Sigmoid colon (tissue), 6 donors: ENCODE measurements at regions not wholly inside any gene's neighbourhood (a gene's known extent, or its start where the extent isn't known, plus 50 kb on each side); places are given as distances from the start of the nearest gene placed in this dataset.

Experiments used
- DNase-seq: peaks from one replicate; pipeline ENCODE4 v3.0.0-alpha.2; 2019
- H3K27ac ChIP-seq, 4 donors: fragments of 200-600 bp; sonication (generic); one replicate each; pipeline ENCODE4 v1.5.1; 2016 to 2019; ENCODE audit warnings: mild to moderate bottlenecking in 1 of 4
- H3K27me3 ChIP-seq, 3 donors: fragments of 200-600 bp; sonication (generic); one replicate each; pipeline ENCODE4 v1.5.1; 2019; ENCODE audit warnings: mild to moderate bottlenecking in 1 of 3
- H3K36me3 ChIP-seq, 4 donors: fragments of 200-600 bp; sonication (generic); one replicate each; pipeline ENCODE4 v1.5.1; 2016 to 2019
- H3K4me1 ChIP-seq, 4 donors: fragments of 200-600 bp; sonication (generic); one replicate each; pipeline ENCODE4 v1.5.1; 2017 to 2019
- H3K4me3 ChIP-seq, 4 donors: fragments of 200-600 bp; sonication (generic); one replicate each; pipeline ENCODE4 v1.5.1; 2017 to 2019; ENCODE audit warnings: mild to moderate bottlenecking in 2 of 4, moderate library complexity in 1 of 4
- H3K9me3 ChIP-seq, 4 donors: fragments of 200-600 bp in 3 of 4; sonication (generic) in 3 of 4; one replicate each; pipeline versions ENCODE4 v1.5.1 to v1.6.1; 2013 to 2019
- EP300 ChIP-seq, 4 donors: sonication (generic); formaldehyde crosslinking; IDR thresholded peaks; one replicate each; pipeline ENCODE4 v1.6.1; 2017; ENCODE audit warnings: antibody characterized with exemption in 4 of 4
- POLR2A ChIP-seq, 2 donors: fragments of 450-650 bp; IDR thresholded peaks; one replicate each; pipeline ENCODE4 v1.6.1; 2016; ENCODE audit warnings: antibody characterized with exemption in 2 of 2, mild to moderate bottlenecking in 2 of 2, moderate library complexity in 2 of 2
- POLR2AphosphoS5 ChIP-seq, 4 donors: sonication (generic); formaldehyde crosslinking; IDR thresholded peaks; one replicate each; pipeline ENCODE4 v1.6.1; 2017; ENCODE audit warnings: antibody characterized with exemption in 4 of 4
- WGBS, 2 donors: extraction: QIAGEN DNeasy Blood & Tissue Kit; methylation state at CpG; one replicate each; pipeline ENCODE4 v1.1.7; 2013; 5-methylcytosine and 5-hydroxymethylcytosine counted together
- intact Hi-C: fragments of 100-400 bp; cut with DNase I; formaldehyde crosslinking; loops from one replicate; pipeline ENCODE4 v1.15.1; 2023
- TF ChIP-seq, protein P1 (sequence below), 4 experiments: fragments of 450-650 bp in 3 of 4; fragments of 200-600 bp in 1 of 4; IDR thresholded peaks; one replicate each; pipeline ENCODE4 v1.5.1; 2016 to 2019; ENCODE audit warnings: antibody characterized with exemption in 4 of 4, mild to moderate bottlenecking in 3 of 4, moderate library complexity in 2 of 4
- donor health status: healthy with polysubstance abuse.
- donor health status: healthy.

- TF ChIP-seq, protein P1, sequence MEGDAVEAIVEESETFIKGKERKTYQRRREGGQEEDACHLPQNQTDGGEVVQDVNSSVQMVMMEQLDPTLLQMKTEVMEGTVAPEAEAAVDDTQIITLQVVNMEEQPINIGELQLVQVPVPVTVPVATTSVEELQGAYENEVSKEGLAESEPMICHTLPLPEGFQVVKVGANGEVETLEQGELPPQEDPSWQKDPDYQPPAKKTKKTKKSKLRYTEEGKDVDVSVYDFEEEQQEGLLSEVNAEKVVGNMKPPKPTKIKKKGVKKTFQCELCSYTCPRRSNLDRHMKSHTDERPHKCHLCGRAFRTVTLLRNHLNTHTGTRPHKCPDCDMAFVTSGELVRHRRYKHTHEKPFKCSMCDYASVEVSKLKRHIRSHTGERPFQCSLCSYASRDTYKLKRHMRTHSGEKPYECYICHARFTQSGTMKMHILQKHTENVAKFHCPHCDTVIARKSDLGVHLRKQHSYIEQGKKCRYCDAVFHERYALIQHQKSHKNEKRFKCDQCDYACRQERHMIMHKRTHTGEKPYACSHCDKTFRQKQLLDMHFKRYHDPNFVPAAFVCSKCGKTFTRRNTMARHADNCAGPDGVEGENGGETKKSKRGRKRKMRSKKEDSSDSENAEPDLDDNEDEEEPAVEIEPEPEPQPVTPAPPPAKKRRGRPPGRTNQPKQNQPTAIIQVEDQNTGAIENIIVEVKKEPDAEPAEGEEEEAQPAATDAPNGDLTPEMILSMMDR (IDR thresholded peaks at IDR 0.05), result no peak
- no peak for TF ChIP-seq EP300 (IDR thresholded peaks at IDR 0.05)
- TF ChIP-seq POLR2A (IDR thresholded peaks at IDR 0.05), result no peak
- no peak for TF ChIP-seq POLR2AphosphoS5 (IDR thresholded peaks at IDR 0.05)
- 69 to 76% methylated on average over 1 of the region's 1 CpG for WGBS, 2 donors
- no peak for DNase-seq
- H3K9me3 ChIP-seq, result no peaks in the 10 kb centered on the region
- no peak overlapping the region for H3K27ac ChIP-seq
- H3K36me3 ChIP-seq, result no peaks in the 10 kb centered on the region
- H3K4me3 ChIP-seq, result no peak overlapping the region
- H3K4me1 ChIP-seq, result no peaks in the 10 kb centered on the region
- no peaks in the 10 kb centered on the region for H3K27me3 ChIP-seq
- intact Hi-C loops, result no loop called here
Measured at GRCh38 chr1:56330391-56331026, 248.9 kb downstream of the PLPP3 start.

DNA sequence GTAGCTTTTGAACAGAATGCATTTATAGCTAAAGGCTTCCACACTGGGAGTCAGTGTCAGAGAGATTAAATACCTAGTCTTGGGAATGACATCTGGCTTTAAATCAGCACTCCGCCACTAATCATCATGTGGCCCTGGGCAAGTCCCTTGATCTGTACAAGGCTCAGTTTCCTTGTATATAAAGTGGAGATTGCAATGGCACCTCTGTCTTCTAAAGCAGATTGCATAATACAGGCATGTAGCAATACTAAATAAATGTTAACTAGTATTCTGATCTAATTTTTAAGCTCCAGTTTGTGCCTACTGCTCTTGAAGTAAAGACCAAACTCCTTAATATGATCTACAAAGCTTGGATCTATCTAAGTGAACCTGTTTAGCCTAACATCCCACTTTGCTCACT is 249.4 kb downstream of the PLPP3 start:
- TF ChIP-seq, protein P1 (IDR thresholded peaks at IDR 0.05), result no peak
- TF ChIP-seq POLR2A (IDR thresholded peaks at IDR 0.05) (no peak), EP300 (IDR thresholded peaks at IDR 0.05) (no peak), POLR2AphosphoS5 (IDR thresholded peaks at IDR 0.05) (no peak)
- H3K4me3 ChIP-seq, result no peak overlapping the region
- no peak overlapping the region for H3K27ac ChIP-seq
- no peaks in the 10 kb centered on the region for H3K4me1 ChIP-seq
- DNase-seq, result no peak
- intact Hi-C loops, result no loop called here
- H3K36me3 ChIP-seq, result no peaks in the 10 kb centered on the region
- no peaks in the 10 kb centered on the region for H3K9me3 ChIP-seq
- H3K27me3 ChIP-seq, result no peaks in the 10 kb centered on the region
- WGBS, 2 donors, result 95 to 98% methylated on average over 1 of the region's 1 CpG

GRCh38 chr1:56327195-56327594 is 252.2 kb downstream of the PLPP3 start:
- Histone ChIP-seq H3K4me3 (no peak overlapping the region), H3K4me1 (no peaks in the 10 kb centered on the region), H3K9me3 (no peaks in the 10 kb centered on the region), H3K27ac (no peak overlapping the region), H3K27me3 (no peaks in the 10 kb centered on the region), H3K36me3 (no peaks in the 10 kb centered on the region)
- intact Hi-C loops, result no loop called here
- WGBS, 2 donors, result 85 to 88% methylated on average over 1 of the region's 1 CpG
- TF ChIP-seq, protein P1 (IDR thresholded peaks at IDR 0.05), result no peak
- TF ChIP-seq EP300 (IDR thresholded peaks at IDR 0.05) (no peak), POLR2AphosphoS5 (IDR thresholded peaks at IDR 0.05) (no peak), POLR2A (IDR thresholded peaks at IDR 0.05) (no peak)
- no peak for DNase-seq

DNA sequence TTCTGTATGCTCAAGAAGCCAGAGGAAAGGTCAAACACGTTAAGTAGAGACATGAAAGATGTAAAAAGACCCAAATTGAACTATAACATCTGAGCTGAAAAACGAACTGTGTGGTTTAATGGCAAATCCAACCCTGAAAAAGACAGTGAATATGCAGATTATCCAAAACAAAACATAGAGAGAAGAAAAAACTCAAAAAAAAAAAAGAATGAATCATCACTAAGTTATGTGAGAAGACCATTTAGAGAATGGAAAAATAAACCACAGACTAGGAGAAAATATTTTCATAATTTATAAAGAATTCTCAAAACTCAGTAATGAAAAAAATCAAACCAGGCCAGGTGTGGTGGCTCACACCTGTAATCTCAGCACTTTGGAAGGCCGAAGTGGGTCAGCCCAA is 253.3 kb downstream of the PLPP3 start:
- Histone ChIP-seq H3K9me3 (no peaks in the 10 kb centered on the region), H3K4me3 (no peak overlapping the region), H3K27me3 (no peaks in the 10 kb centered on the region), H3K4me1 (peaks cover 0 to 2% (median under 1%) of the 10 kb centered on the region in 4 donors), H3K36me3 (no peaks in the 10 kb centered on the region), H3K27ac (no peak overlapping the region)
- intact Hi-C loops, result no loop called here
- no peak for DNase-seq
- no peak for TF ChIP-seq EP300 (IDR thresholded peaks at IDR 0.05)
- TF ChIP-seq POLR2AphosphoS5 (IDR thresholded peaks at IDR 0.05), result no peak
- TF ChIP-seq, protein P1 (IDR thresholded peaks at IDR 0.05), result no peak
- no peak for TF ChIP-seq POLR2A (IDR thresholded peaks at IDR 0.05)
- 67 to 72% methylated on average over 3 of the region's 3 CpGs for WGBS, 2 donors

DNA sequence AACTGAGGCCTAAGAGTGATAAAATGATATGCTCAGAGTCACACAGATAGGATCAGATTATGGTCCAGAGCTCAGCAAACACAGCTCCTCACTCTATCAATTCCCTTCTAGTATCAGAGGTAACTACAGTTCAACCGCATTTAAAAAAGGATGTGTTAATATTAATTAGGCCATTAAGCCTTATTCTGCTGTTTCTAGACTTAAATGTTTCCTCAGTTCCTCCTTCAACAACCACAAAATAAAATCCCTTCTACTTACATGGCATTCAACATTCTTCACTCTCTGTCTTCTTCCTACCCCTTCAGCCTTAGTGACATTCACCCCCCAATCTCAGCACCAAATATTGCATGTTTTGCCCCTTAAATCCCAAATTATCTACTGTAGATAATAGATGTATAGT is 254.9 kb downstream of the PLPP3 start:
- H3K27ac ChIP-seq, result no peak overlapping the region
- no peak for DNase-seq
- WGBS, 2 donors, result 89 to 93% methylated on average over 1 of the region's 1 CpG
- H3K27me3 ChIP-seq, result no peaks in the 10 kb centered on the region
- intact Hi-C loops, result no loop called here
- no peaks in the 10 kb centered on the region for H3K9me3 ChIP-seq
- no peaks in the 10 kb centered on the region for H3K36me3 ChIP-seq
- no peak for TF ChIP-seq POLR2A (IDR thresholded peaks at IDR 0.05)
- TF ChIP-seq POLR2AphosphoS5 (IDR thresholded peaks at IDR 0.05), result no peak
- no peak for TF ChIP-seq EP300 (IDR thresholded peaks at IDR 0.05)
- TF ChIP-seq, protein P1 (IDR thresholded peaks at IDR 0.05), result no peak
- no peak overlapping the region for H3K4me3 ChIP-seq
- H3K4me1 ChIP-seq, result peaks cover 0 to 11% (median 3%) of the 10 kb centered on the region in 4 donors
